Endothelial cell of umbilical vein (primary cell): ENCODE measurements at regions not wholly inside any gene's neighbourhood (a gene's known extent, or its start where the extent isn't known, plus 50 kb on each side); places are given as distances from the start of the nearest gene placed in this dataset.

ENCODE experiments used
- BruUV-seq: library from RNA; stranded (reverse); fragments of 400-500 nt; replicated peaks from 2 replicates; lab custom pipeline; 2021; lab: Mats Ljungman, UMichigan
- CTCF ChIA-PET: fragments of 300-600, 350-600 bp; sonication (Branson Sonifier 250); formaldehyde crosslinking; loops from one replicate; lab custom pipeline; 2021; ENCODE audit warnings: antibody characterized with exemption, inconsistent platforms; lab: Charles Lee
- POLR2A ChIA-PET: fragments of 300-600, 350-600 bp; sonication (Branson Sonifier 250); formaldehyde crosslinking; loops from one replicate; lab custom pipeline; 2021; ENCODE audit warnings: antibody characterized with exemption, inconsistent platforms; lab: Charles Lee
- DNase-seq: peaks from one replicate; pipeline ENCODE4 v3.0.0-alpha.2; 2011; ENCODE audit warnings: low read depth, low spot score
- FAIRE-seq: peaks from 2 replicates; lab custom pipeline; 2011; peaks lifted over from hg19 to GRCh38; lab: Jason Lieb, UNC
- H2AFZ ChIP-seq: 2 replicates; pipeline ENCODE4 v1.6.0; 2012; ENCODE audit warnings: low read depth, low read length, control low read depth, inconsistent platforms
- H3K27ac ChIP-seq: 2 replicates; pipeline ENCODE4 v1.5.1; 2011; ENCODE audit warnings: low read depth, mild to moderate bottlenecking, control low read depth, low read length, moderate library complexity; ENCODE audit not compliant: insufficient read depth
- H3K27me3 ChIP-seq, 2 experiments: 2 replicates each; pipeline versions ENCODE4 v1.6.0 to v1.6.1; 2011; ENCODE audit warnings: low read length in 2 of 2, mixed read lengths in 1 of 2; ENCODE audit not compliant: control insufficient read depth in 2 of 2, insufficient read depth in 2 of 2
- H3K36me3 ChIP-seq, 2 experiments: 2 replicates in 1 of 2; 3 replicates in 1 of 2; pipeline ENCODE4 v1.5.1; 2011; ENCODE audit warnings: low read length in 2 of 2, mild to moderate bottlenecking in 1 of 2, moderate library complexity in 1 of 2; ENCODE audit not compliant: control insufficient read depth in 2 of 2, insufficient read depth in 2 of 2; ENCODE audit errors: extremely low read depth in 1 of 2
- H3K4me1 ChIP-seq: 3 replicates; pipeline ENCODE4 v1.5.1; 2011; ENCODE audit warnings: mild to moderate bottlenecking, low read length; ENCODE audit not compliant: control insufficient read depth, insufficient read depth; ENCODE audit errors: extremely low read depth
- H3K4me2 ChIP-seq: 2 replicates; pipeline ENCODE4 v1.6.1; 2011; ENCODE audit warnings: low read length, control low read depth, mixed read lengths; ENCODE audit not compliant: insufficient read depth
- H3K4me3 ChIP-seq, 3 experiments: fragments of 200-600 bp in 1 of 3; sonication (generic), shearing (Covaris generic) in 1 of 3; replicated peaks in 1 of 3; 2 replicates each; pipeline ENCODE4 v1.5.1; 2011 to 2016; ENCODE audit warnings: control low read depth in 3 of 3, low read length in 3 of 3, mild to moderate bottlenecking in 2 of 3, inconsistent platforms in 1 of 3, low read depth in 1 of 3, moderate library complexity in 1 of 3; ENCODE audit not compliant: insufficient read depth in 1 of 3
- H3K79me2 ChIP-seq: 2 replicates; pipeline ENCODE4 v1.6.0; 2012; ENCODE audit warnings: low read length, inconsistent platforms; ENCODE audit not compliant: control insufficient read depth, insufficient read depth
- H3K9ac ChIP-seq: replicated peaks from 2 replicates; pipeline ENCODE3; 2011; ENCODE audit warnings: low read length, control low read depth; ENCODE audit not compliant: insufficient read depth; ENCODE audit errors: extremely low read depth
- H3K9me1 ChIP-seq: replicated peaks from 3 replicates; pipeline ENCODE4 v1.6.0; 2011; ENCODE audit warnings: mild to moderate bottlenecking, low read length; ENCODE audit not compliant: control insufficient read depth, insufficient read depth; ENCODE audit errors: extremely low read depth
- H3K9me3 ChIP-seq: replicated peaks from 2 replicates; pipeline ENCODE4 v1.5.1; 2012; ENCODE audit warnings: low read length, inconsistent platforms; ENCODE audit not compliant: control insufficient read depth, insufficient read depth
- H4K20me1 ChIP-seq: replicated peaks from 2 replicates; pipeline ENCODE3; 2011; ENCODE audit warnings: mild to moderate bottlenecking, low read length; ENCODE audit not compliant: control insufficient read depth, insufficient read depth; ENCODE audit errors: extremely low read depth
- EZH2 ChIP-seq: IDR thresholded peaks from 2 replicates; pipeline ENCODE4 v1.6.1; 2012; ENCODE audit warnings: borderline replicate concordance, low read depth, mild to moderate bottlenecking, moderate library complexity, low read length, inconsistent platforms; ENCODE audit not compliant: severe bottlenecking
- FOS ChIP-seq: IDR thresholded peaks from 2 replicates; pipeline ENCODE4 v1.6.1; 2011; ENCODE audit warnings: mild to moderate bottlenecking, low read length, moderate library complexity, borderline replicate concordance; ENCODE audit not compliant: insufficient read depth
- GATA2 ChIP-seq: IDR thresholded peaks from 2 replicates; pipeline ENCODE4 v1.7.0; 2011; ENCODE audit warnings: low read depth, mild to moderate bottlenecking, moderate library complexity, mixed read lengths, low read length; ENCODE audit not compliant: insufficient read length, insufficient read depth
- JUN ChIP-seq: IDR thresholded peaks from 2 replicates; pipeline ENCODE4 v1.6.1; 2011; ENCODE audit warnings: borderline replicate concordance, low read depth; ENCODE audit not compliant: insufficient read length, insufficient read depth
- MAX ChIP-seq: IDR thresholded peaks from 2 replicates; pipeline ENCODE4 v1.6.1; 2011; ENCODE audit not compliant: insufficient read depth, insufficient read length
- MYC ChIP-seq: IDR thresholded peaks from one replicate; pipeline ENCODE4 v1.6.1; 2011; ENCODE audit warnings: mild to moderate bottlenecking, low read depth, low read length
- POLR2A ChIP-seq: IDR thresholded peaks from 2 replicates; pipeline ENCODE4 v1.6.1; 2012; ENCODE audit warnings: low read depth, mild to moderate bottlenecking, control low read depth, low read length
- POLR2AphosphoS5 ChIP-seq: IDR thresholded peaks from 2 replicates; pipeline ENCODE4 v1.6.1; 2012; ENCODE audit warnings: low read depth, mild to moderate bottlenecking, control low read depth, low read length, moderate library complexity; ENCODE audit not compliant: insufficient read depth
- dilution Hi-C: fragments of 300-500 bp; cut with MboI; formaldehyde crosslinking; loops from one replicate; pipeline ENCODE4 v1.15.0; 2019; ENCODE audit warnings: low sequenced_read_pairs; ENCODE audit not compliant: extremely low pct_ligation_motif_present
- intact Hi-C: fragments of 100-400 bp; cut with micrococcal nuclease; formaldehyde crosslinking; loops from one replicate; pipeline ENCODE4 v1.10.0; 2022
- TF ChIP-seq, protein P1 (sequence below), 2 donors: IDR thresholded peaks; 1 replicate in 1 of 2; 2 replicates in 1 of 2; pipeline ENCODE4 v1.5.1; 2011; ENCODE audit warnings: low read length in 2 of 2, mild to moderate bottlenecking in 2 of 2, moderate library complexity in 2 of 2, control low read depth in 1 of 2, inconsistent platforms in 1 of 2, low read depth in 1 of 2; ENCODE audit not compliant: insufficient read depth in 1 of 2; ENCODE audit errors: extremely low read depth in 1 of 2

- ChIA-PET CTCF (no interaction called here), POLR2A (no interaction called here)
- Histone ChIP-seq H3K27me3 (no peaks in the 10 kb centered on the region), H3K79me2 (no peaks in the 10 kb centered on the region), H3K9ac (no peak overlapping the region), H3K9me3 (peaks cover 17% of the 10 kb centered on the region), H3K4me3 (no peak overlapping the region), H3K36me3 (no peaks in the 10 kb centered on the region), H3K4me2 (no peak overlapping the region), H4K20me1 (no peaks in the 10 kb centered on the region), H3K9me1 (no peaks in the 10 kb centered on the region), H3K27ac (no peak overlapping the region), H3K4me1 (no peaks in the 10 kb centered on the region), H2AFZ (no peak overlapping the region)
- dilution Hi-C loops (no loop called here), intact Hi-C loops (no loop called here)
- no TSS peak for BruUV-seq
- no peak for TF ChIP-seq MYC
- no peak for TF ChIP-seq POLR2AphosphoS5
- no peak for TF ChIP-seq EZH2
- TF ChIP-seq GATA2: no peak
- no peak for TF ChIP-seq FOS
- TF ChIP-seq POLR2A: no peak
- TF ChIP-seq, protein P1, sequence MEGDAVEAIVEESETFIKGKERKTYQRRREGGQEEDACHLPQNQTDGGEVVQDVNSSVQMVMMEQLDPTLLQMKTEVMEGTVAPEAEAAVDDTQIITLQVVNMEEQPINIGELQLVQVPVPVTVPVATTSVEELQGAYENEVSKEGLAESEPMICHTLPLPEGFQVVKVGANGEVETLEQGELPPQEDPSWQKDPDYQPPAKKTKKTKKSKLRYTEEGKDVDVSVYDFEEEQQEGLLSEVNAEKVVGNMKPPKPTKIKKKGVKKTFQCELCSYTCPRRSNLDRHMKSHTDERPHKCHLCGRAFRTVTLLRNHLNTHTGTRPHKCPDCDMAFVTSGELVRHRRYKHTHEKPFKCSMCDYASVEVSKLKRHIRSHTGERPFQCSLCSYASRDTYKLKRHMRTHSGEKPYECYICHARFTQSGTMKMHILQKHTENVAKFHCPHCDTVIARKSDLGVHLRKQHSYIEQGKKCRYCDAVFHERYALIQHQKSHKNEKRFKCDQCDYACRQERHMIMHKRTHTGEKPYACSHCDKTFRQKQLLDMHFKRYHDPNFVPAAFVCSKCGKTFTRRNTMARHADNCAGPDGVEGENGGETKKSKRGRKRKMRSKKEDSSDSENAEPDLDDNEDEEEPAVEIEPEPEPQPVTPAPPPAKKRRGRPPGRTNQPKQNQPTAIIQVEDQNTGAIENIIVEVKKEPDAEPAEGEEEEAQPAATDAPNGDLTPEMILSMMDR (IDR thresholded peaks at IDR 0.05; ENCODE audit: extremely low read depth in 1 of 2, insufficient read depth in 1 of 2, low read depth in 1 of 2, low read length in 2 of 2): no peak
- TF ChIP-seq JUN: no peak
- TF ChIP-seq MAX: no peak
- FAIRE-seq (no peak), DNase-seq (no peak)
Measured at GRCh38 chr22:48653306-48653705, 1174.4 kb downstream of the BRD1 start.
